Panc1 (cell line): ENCODE measurements at regions not wholly inside any gene's neighbourhood (a gene's known extent, or its start where the extent isn't known, plus 50 kb on each side); places are given as distances from the start of the nearest gene placed in this dataset.

Experiments used
- POLR2AphosphoS5 ChIP-seq: IDR thresholded peaks from 2 replicates; pipeline ENCODE4 v1.6.1; 2012; ENCODE audit warnings: mild to moderate bottlenecking, low read depth, low read length, moderate library complexity
- REST ChIP-seq, 2 experiments: IDR thresholded peaks; 2 replicates each; pipeline ENCODE4 v1.6.1; 2011 to 2012; ENCODE audit warnings: low read depth in 2 of 2, control low read depth in 1 of 2, low read length in 1 of 2, mild to moderate bottlenecking in 1 of 2, moderate library complexity in 1 of 2; ENCODE audit not compliant: insufficient read depth in 1 of 2
- TF ChIP-seq, protein P1 (sequence below): fragments of 450-650 bp; IDR thresholded peaks from 2 replicates; pipeline ENCODE4 v1.5.1; 2017; ENCODE audit warnings: mild to moderate bottlenecking

DNA sequence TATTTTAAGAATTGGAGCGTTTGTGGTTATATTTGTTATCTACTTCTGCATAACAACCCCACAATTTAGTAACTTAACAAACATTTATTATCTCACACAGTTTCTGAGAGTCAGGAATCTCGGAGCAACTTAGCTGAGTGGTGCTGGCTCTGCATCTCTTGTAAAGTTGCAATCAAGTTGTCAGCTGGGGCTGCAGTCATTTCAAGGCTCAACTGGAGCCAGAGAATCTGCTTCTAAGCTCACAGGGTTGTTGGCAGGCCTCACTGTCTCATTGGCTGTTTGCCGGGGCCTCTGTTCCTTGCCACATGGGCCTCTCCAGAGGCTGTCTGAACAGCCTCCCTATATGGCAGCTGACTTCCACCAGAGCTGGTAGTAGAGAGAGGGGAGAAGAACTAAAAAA, 281.2 kb upstream of the GNPDA2 start:
- TF ChIP-seq, protein P1, sequence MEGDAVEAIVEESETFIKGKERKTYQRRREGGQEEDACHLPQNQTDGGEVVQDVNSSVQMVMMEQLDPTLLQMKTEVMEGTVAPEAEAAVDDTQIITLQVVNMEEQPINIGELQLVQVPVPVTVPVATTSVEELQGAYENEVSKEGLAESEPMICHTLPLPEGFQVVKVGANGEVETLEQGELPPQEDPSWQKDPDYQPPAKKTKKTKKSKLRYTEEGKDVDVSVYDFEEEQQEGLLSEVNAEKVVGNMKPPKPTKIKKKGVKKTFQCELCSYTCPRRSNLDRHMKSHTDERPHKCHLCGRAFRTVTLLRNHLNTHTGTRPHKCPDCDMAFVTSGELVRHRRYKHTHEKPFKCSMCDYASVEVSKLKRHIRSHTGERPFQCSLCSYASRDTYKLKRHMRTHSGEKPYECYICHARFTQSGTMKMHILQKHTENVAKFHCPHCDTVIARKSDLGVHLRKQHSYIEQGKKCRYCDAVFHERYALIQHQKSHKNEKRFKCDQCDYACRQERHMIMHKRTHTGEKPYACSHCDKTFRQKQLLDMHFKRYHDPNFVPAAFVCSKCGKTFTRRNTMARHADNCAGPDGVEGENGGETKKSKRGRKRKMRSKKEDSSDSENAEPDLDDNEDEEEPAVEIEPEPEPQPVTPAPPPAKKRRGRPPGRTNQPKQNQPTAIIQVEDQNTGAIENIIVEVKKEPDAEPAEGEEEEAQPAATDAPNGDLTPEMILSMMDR = no peak
- TF ChIP-seq POLR2AphosphoS5 (no peak), REST (IDR thresholded peaks at IDR 0.05; ENCODE audit: insufficient read depth in 1 of 2, low read depth in 2 of 2, low read length in 1 of 2) (no peak)
